ENCODE measurements at regions not wholly inside any gene's neighbourhood (a gene's known extent, or its start where the extent isn't known, plus 50 kb on each side); places are given as distances from the start of the nearest gene placed in this dataset.
"Not testable (repeated sequence)": the region's sequence is repeated elsewhere in the genome, so short reads cannot be mapped to it uniquely, and the experiment has no call there.

- no peak for DNase-seq
- TF ChIP-seq EZH2 (IDR thresholded peaks at IDR 0.05; ENCODE audit: borderline replicate concordance, low read depth, low read length, severe bottlenecking) = no peak
- TF ChIP-seq, protein P1, sequence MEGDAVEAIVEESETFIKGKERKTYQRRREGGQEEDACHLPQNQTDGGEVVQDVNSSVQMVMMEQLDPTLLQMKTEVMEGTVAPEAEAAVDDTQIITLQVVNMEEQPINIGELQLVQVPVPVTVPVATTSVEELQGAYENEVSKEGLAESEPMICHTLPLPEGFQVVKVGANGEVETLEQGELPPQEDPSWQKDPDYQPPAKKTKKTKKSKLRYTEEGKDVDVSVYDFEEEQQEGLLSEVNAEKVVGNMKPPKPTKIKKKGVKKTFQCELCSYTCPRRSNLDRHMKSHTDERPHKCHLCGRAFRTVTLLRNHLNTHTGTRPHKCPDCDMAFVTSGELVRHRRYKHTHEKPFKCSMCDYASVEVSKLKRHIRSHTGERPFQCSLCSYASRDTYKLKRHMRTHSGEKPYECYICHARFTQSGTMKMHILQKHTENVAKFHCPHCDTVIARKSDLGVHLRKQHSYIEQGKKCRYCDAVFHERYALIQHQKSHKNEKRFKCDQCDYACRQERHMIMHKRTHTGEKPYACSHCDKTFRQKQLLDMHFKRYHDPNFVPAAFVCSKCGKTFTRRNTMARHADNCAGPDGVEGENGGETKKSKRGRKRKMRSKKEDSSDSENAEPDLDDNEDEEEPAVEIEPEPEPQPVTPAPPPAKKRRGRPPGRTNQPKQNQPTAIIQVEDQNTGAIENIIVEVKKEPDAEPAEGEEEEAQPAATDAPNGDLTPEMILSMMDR (IDR thresholded peaks at IDR 0.05; ENCODE audit: borderline replicate concordance, extremely low read depth, low read length, poor library complexity, severe bottlenecking) = no peak
- H3K27ac ChIP-seq (ENCODE audit: low read length) = no peak overlapping the region
- H3K36me3 ChIP-seq (ENCODE audit: insufficient read depth, low read length) = no peaks in the 10 kb centered on the region
- H3K9me3 ChIP-seq (ENCODE audit: insufficient read depth, low read length, severe bottlenecking) = peaks cover 7% of the 10 kb centered on the region
- no peak for ATAC-seq (ENCODE audit: insufficient read depth, low read depth)
- H3K4me2 ChIP-seq (ENCODE audit: insufficient read depth, low read length) = no peak overlapping the region
- H3K4me3 ChIP-seq (ENCODE audit: low read depth in 1 of 2, low read length in 2 of 2) = no peak overlapping the region
- H2AFZ ChIP-seq (ENCODE audit: low read depth, low read length) = no peak overlapping the region
- no peaks in the 10 kb centered on the region for H3K27me3 ChIP-seq (ENCODE audit: insufficient read depth, low read length, poor library complexity)
- no peaks in the 10 kb centered on the region for H4K20me1 ChIP-seq (ENCODE audit: insufficient read depth, low read length)
- H3K4me1 ChIP-seq (ENCODE audit: insufficient read depth, low read length) = no peaks in the 10 kb centered on the region
- H3K79me2 ChIP-seq (ENCODE audit: insufficient read depth, low read length) = no peaks in the 10 kb centered on the region
- H3K9ac ChIP-seq (ENCODE audit: low read depth, low read length) = no peak overlapping the region
Measured at GRCh38 chr1:147062956-147063355, 109.3 kb downstream of the PRKAB2 start.

DNA sequence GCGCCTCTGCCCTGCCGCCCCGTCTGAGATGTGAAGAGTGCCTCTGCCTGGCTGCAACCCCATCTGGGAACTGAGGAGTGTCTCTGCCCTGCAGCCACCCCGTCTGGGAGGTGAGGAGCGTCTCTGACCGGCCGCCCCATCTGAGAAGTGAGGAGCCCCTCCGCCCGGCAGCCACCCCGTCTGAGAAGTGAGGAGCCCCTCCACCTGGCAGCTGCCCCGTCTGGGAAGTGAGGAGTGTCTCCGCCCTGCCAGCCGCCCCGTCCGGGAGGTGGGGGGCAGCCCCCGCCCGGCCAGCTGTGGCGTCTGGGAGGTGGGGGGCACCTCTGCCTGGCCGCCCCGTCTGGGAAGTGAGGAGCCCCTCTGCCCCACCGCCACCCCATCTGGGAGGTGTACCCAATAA is 110.4 kb downstream of the PRKAB2 start:
- not testable (repeated sequence) for DNase-seq; H3K27me3 ChIP-seq (ENCODE audit: insufficient read depth, low read length, poor library complexity); H3K4me2 ChIP-seq (ENCODE audit: insufficient read depth, low read length); H3K27ac ChIP-seq (ENCODE audit: low read length); H3K4me1 ChIP-seq (ENCODE audit: insufficient read depth, low read length); ATAC-seq (ENCODE audit: insufficient read depth, low read depth); H3K9me3 ChIP-seq (ENCODE audit: insufficient read depth, low read length, severe bottlenecking); H3K36me3 ChIP-seq (ENCODE audit: insufficient read depth, low read length); H3K4me3 ChIP-seq (ENCODE audit: low read depth in 1 of 2, low read length in 2 of 2); H2AFZ ChIP-seq (ENCODE audit: low read depth, low read length); H4K20me1 ChIP-seq (ENCODE audit: insufficient read depth, low read length); H3K79me2 ChIP-seq (ENCODE audit: insufficient read depth, low read length); H3K9ac ChIP-seq (ENCODE audit: low read depth, low read length)

DNA sequence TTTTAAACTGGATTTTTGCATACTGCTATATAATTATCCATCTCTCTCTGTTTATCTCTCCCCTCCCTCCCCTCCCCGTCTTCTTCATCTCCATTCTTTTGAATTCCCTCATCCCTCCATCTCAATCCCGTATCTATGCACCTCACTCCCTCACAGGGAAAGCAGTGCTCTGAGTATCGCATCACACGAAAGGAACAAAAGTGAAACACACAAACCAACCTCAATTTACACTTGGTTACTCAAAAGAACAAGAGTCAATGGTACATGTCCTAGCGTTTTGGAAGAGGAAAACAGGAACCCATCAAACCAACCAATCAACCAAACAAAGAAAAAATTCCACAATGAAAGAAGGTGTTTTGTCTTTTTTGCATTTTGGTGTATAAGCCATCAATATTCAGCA is 115.1 kb downstream of the NBPF12 start:
- Histone ChIP-seq H2AFZ (ENCODE audit: low read depth, low read length) (no peak overlapping the region), H3K27me3 (ENCODE audit: insufficient read depth, low read length, poor library complexity) (no peaks in the 10 kb centered on the region), H3K4me3 (ENCODE audit: low read depth in 1 of 2, low read length in 2 of 2) (no peak overlapping the region), H4K20me1 (ENCODE audit: insufficient read depth, low read length) (no peaks in the 10 kb centered on the region), H3K79me2 (ENCODE audit: insufficient read depth, low read length) (no peaks in the 10 kb centered on the region), H3K36me3 (ENCODE audit: insufficient read depth, low read length) (no peaks in the 10 kb centered on the region), H3K9me3 (ENCODE audit: insufficient read depth, low read length, severe bottlenecking) (no peaks in the 10 kb centered on the region), H3K27ac (ENCODE audit: low read length) (no peak overlapping the region), H3K4me1 (ENCODE audit: insufficient read depth, low read length) (no peaks in the 10 kb centered on the region), H3K4me2 (ENCODE audit: insufficient read depth, low read length) (no peak overlapping the region), H3K9ac (ENCODE audit: low read depth, low read length) (no peak overlapping the region)
- TF ChIP-seq, protein P1 (IDR thresholded peaks at IDR 0.05; ENCODE audit: borderline replicate concordance, extremely low read depth, low read length, poor library complexity, severe bottlenecking) = no peak
- TF ChIP-seq EZH2 (IDR thresholded peaks at IDR 0.05; ENCODE audit: borderline replicate concordance, low read depth, low read length, severe bottlenecking) = no peak
- DNase-seq = no peak
- ATAC-seq (ENCODE audit: insufficient read depth, low read depth) = no peak

DNA sequence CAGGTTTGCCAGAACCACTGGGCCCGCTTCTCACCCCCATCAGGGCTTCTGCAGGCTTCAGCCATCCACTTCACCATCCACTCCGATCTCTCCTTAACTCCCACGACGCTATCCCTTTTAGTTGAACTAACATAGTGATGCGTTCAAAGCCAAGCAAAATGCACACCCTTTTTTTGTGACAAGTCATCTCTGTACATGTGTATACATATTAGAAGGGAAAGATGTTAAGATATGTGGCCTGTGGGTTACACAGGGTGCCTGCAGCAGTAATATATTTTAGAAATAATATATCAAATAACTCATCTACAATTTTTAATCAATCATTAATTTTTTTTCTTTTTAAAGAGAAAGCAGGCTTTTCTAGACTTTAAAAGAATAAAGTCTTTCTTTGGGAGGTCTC is 114.6 kb downstream of the NBPF12 start:
- no peaks in the 10 kb centered on the region for H3K79me2 ChIP-seq (ENCODE audit: insufficient read depth, low read length)
- H3K9me3 ChIP-seq (ENCODE audit: insufficient read depth, low read length, severe bottlenecking) = no peaks in the 10 kb centered on the region
- H3K4me3 ChIP-seq (ENCODE audit: low read depth in 1 of 2, low read length in 2 of 2) = no peak overlapping the region
- no peak overlapping the region for H3K9ac ChIP-seq (ENCODE audit: low read depth, low read length)
- H2AFZ ChIP-seq (ENCODE audit: low read depth, low read length) = no peak overlapping the region
- peaks cover 5% of the 10 kb centered on the region for H3K4me1 ChIP-seq (ENCODE audit: insufficient read depth, low read length)
- DNase-seq (no peak), ATAC-seq (ENCODE audit: insufficient read depth, low read depth) (no peak)
- H3K27ac ChIP-seq (ENCODE audit: low read length) = no peak overlapping the region
- no peaks in the 10 kb centered on the region for H3K27me3 ChIP-seq (ENCODE audit: insufficient read depth, low read length, poor library complexity)
- H3K36me3 ChIP-seq (ENCODE audit: insufficient read depth, low read length) = no peaks in the 10 kb centered on the region
- H3K4me2 ChIP-seq (ENCODE audit: insufficient read depth, low read length) = no peak overlapping the region
- H4K20me1 ChIP-seq (ENCODE audit: insufficient read depth, low read length) = no peaks in the 10 kb centered on the region
- TF ChIP-seq, protein P1 (IDR thresholded peaks at IDR 0.05; ENCODE audit: borderline replicate concordance, extremely low read depth, low read length, poor library complexity, severe bottlenecking) = no peak
- TF ChIP-seq EZH2 (IDR thresholded peaks at IDR 0.05; ENCODE audit: borderline replicate concordance, low read depth, low read length, severe bottlenecking) = no peak
